ENCODE measurements at regions not wholly inside any gene's neighbourhood (a gene's known extent, or its start where the extent isn't known, plus 50 kb on each side); places are given as distances from the start of the nearest gene placed in this dataset.

GRCh38 chr18:33517950-33518349 lies 60.1 kb upstream of the ASXL3 start:
- peaks cover 12% of the 10 kb centered on the region for H3K9me3 Mint-ChIP-seq

GRCh38 chr18:33513027-33513426 lies 65.0 kb upstream of the ASXL3 start:
- Mint-ChIP-seq H3K27ac (no peak overlapping the region), H3K4me1 (ENCODE audit: low read depth) (no peaks in the 10 kb centered on the region), H3K9me3 (peaks cover 14% of the 10 kb centered on the region), H3K36me3 (ENCODE audit: low read depth) (no peaks in the 10 kb centered on the region), H3K4me3 (no peak overlapping the region), H3K27me3 (ENCODE audit: low read depth) (no peaks in the 10 kb centered on the region)
- intact Hi-C loops (cut with micrococcal nuclease) = no loop called here
- CTCF ChIA-PET = no interaction called here
- DNase-seq = no peak

More at GRCh38 chr18:33517950-33518349, 60.1 kb upstream of the ASXL3 start:
- CTCF ChIA-PET = no interaction called here
- no peak overlapping the region for H3K4me3 Mint-ChIP-seq
- H3K27ac Mint-ChIP-seq = no peak overlapping the region
- no peaks in the 10 kb centered on the region for H3K36me3 Mint-ChIP-seq (ENCODE audit: low read depth)
- intact Hi-C loops (cut with micrococcal nuclease) = no loop called here
- H3K27me3 Mint-ChIP-seq (ENCODE audit: low read depth) = no peaks in the 10 kb centered on the region
- DNase-seq = no peak
- H3K4me1 Mint-ChIP-seq (ENCODE audit: low read depth) = no peaks in the 10 kb centered on the region

- no peak for DNase-seq
- Mint-ChIP-seq H3K36me3 (ENCODE audit: low read depth) (no peaks in the 10 kb centered on the region), H3K4me1 (ENCODE audit: low read depth) (no peaks in the 10 kb centered on the region), H3K9me3 (peaks cover 4% of the 10 kb centered on the region), H3K27me3 (ENCODE audit: low read depth) (no peaks in the 10 kb centered on the region), H3K27ac (no peak overlapping the region), H3K4me3 (no peak overlapping the region)
- CTCF ChIA-PET = interaction anchor here (0.7 kb wide), 1 partner anchor 279 kb away, joined by 3 read pairs; no protein-coding TSS in a partner anchor
- intact Hi-C loops (cut with micrococcal nuclease) = no loop called here
Measured at GRCh38 chr18:33507019-33507418, 66.5 kb upstream of the CCDC178 start.

- no peak overlapping the region for H3K4me3 Mint-ChIP-seq
- CTCF ChIA-PET = no interaction called here
- no peak overlapping the region for H3K27ac Mint-ChIP-seq
- H3K27me3 Mint-ChIP-seq (ENCODE audit: low read depth) = no peaks in the 10 kb centered on the region
- H3K9me3 Mint-ChIP-seq = no peaks in the 10 kb centered on the region
- intact Hi-C loops (cut with micrococcal nuclease) = no loop called here
- H3K36me3 Mint-ChIP-seq (ENCODE audit: low read depth) = no peaks in the 10 kb centered on the region
- DNase-seq = no peak
- no peaks in the 10 kb centered on the region for H3K4me1 Mint-ChIP-seq (ENCODE audit: low read depth)
Measured at GRCh38 chr18:33505798-33506197, 65.3 kb upstream of the CCDC178 start.

- H3K4me1 Mint-ChIP-seq (ENCODE audit: low read depth) = no peaks in the 10 kb centered on the region
- no peak for DNase-seq
- CTCF ChIA-PET = no interaction called here
- no peak overlapping the region for H3K4me3 Mint-ChIP-seq
- H3K36me3 Mint-ChIP-seq (ENCODE audit: low read depth) = no peaks in the 10 kb centered on the region
- no peaks in the 10 kb centered on the region for H3K27me3 Mint-ChIP-seq (ENCODE audit: low read depth)
- no peaks in the 10 kb centered on the region for H3K9me3 Mint-ChIP-seq
- intact Hi-C loops (cut with micrococcal nuclease) = no loop called here
- no peak overlapping the region for H3K27ac Mint-ChIP-seq
Measured at GRCh38 chr18:33505297-33505696, 64.8 kb upstream of the CCDC178 start.

- CTCF ChIA-PET = no interaction called here
- Mint-ChIP-seq H3K4me1 (ENCODE audit: low read depth) (no peaks in the 10 kb centered on the region), H3K36me3 (ENCODE audit: low read depth) (no peaks in the 10 kb centered on the region), H3K9me3 (peaks cover 5% of the 10 kb centered on the region), H3K4me3 (no peak overlapping the region), H3K27me3 (ENCODE audit: low read depth) (no peaks in the 10 kb centered on the region), H3K27ac (no peak overlapping the region)
- DNase-seq = no peak
- intact Hi-C loops (cut with micrococcal nuclease) = loop anchor here (10.0 kb wide), 1 partner anchor 260 kb away; no protein-coding TSS in a partner anchor
Measured at GRCh38 chr18:33495278-33495677, 54.8 kb upstream of the CCDC178 start.

Data from activated naive CD4-positive, alpha-beta T cell treated with anti-CD3 and anti-CD28 coated beads for 36 hours (primary cell).